BJ (cell line): ENCODE measurements at regions not wholly inside any gene's neighbourhood (a gene's known extent, or its start where the extent isn't known, plus 50 kb on each side); places are given as distances from the start of the nearest gene placed in this dataset.

Experiments
- CTCF ChIA-PET: fragments of 350-600 bp; formaldehyde crosslinking; extraction: SDS; loops from one replicate; lab custom pipeline; 2021; ENCODE audit warnings: antibody characterized with exemption, inconsistent platforms; lab: Yijun Ruan, JAX
- POLR2A ChIA-PET: fragments of 300-600 bp; sonication (Branson Sonifier 250); formaldehyde crosslinking; extraction: SDS; loops from one replicate; lab custom pipeline; 2021; ENCODE audit warnings: antibody characterized with exemption; lab: Charles Lee
- DNase-seq: peaks from one replicate; pipeline ENCODE4 v3.0.0-alpha.2; 2011; ENCODE audit warnings: low read depth
- H3K27me3 ChIP-seq: 2 replicates; pipeline ENCODE4 v1.6.0; 2011; ENCODE audit warnings: low read length; ENCODE audit not compliant: control insufficient read depth, insufficient read depth
- H3K36me3 ChIP-seq: 2 replicates; pipeline ENCODE4 v1.5.1; 2011; ENCODE audit warnings: low read length; ENCODE audit not compliant: control insufficient read depth, insufficient read depth
- H3K4me3 ChIP-seq: 2 replicates; pipeline ENCODE4 v1.5.1; 2011; ENCODE audit warnings: low read depth, mild to moderate bottlenecking, control low read depth, low read length
- TF ChIP-seq, protein P1 (sequence below): IDR thresholded peaks from 2 replicates; pipeline ENCODE4 v1.5.1; 2011; ENCODE audit warnings: low read depth, mild to moderate bottlenecking, control low read depth, inconsistent platforms, low read length, moderate library complexity; ENCODE audit not compliant: insufficient read depth

DNA sequence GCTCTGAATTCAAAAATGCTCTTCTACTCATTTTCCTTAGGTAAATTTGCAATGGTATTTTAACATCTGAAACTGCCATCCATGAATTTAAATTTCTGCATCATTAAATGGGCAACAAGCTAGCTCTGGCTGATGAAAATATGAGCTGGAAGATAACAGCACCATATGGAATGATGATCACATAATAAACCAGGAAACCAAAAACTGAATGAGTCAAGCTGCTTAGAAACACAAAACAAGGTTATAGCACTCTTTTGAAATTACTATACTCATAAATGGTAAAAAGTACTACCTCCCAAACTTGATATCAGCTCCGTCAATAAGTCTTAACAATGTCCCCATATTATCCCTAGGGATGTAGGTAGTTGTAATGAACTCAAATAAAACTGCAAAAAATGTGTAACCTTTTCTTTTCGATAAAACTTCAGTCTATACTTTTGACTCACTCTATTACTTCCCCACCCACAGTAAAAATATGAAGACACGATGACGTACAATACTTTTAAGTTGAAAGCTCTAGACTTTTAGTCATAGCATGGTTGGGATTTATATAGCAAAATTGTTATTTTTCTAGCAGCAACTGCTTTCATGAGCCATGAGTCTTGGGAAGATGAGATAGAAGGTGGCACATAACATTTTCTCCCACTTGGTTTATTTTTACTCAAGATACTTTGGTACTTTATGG, 396.7 kb downstream of the CDH2 start:
- no peak for DNase-seq
- TF ChIP-seq, protein P1, sequence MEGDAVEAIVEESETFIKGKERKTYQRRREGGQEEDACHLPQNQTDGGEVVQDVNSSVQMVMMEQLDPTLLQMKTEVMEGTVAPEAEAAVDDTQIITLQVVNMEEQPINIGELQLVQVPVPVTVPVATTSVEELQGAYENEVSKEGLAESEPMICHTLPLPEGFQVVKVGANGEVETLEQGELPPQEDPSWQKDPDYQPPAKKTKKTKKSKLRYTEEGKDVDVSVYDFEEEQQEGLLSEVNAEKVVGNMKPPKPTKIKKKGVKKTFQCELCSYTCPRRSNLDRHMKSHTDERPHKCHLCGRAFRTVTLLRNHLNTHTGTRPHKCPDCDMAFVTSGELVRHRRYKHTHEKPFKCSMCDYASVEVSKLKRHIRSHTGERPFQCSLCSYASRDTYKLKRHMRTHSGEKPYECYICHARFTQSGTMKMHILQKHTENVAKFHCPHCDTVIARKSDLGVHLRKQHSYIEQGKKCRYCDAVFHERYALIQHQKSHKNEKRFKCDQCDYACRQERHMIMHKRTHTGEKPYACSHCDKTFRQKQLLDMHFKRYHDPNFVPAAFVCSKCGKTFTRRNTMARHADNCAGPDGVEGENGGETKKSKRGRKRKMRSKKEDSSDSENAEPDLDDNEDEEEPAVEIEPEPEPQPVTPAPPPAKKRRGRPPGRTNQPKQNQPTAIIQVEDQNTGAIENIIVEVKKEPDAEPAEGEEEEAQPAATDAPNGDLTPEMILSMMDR = no peak
- Histone ChIP-seq H3K4me3 (no peak overlapping the region), H3K36me3 (no peaks in the 10 kb centered on the region), H3K27me3 (peaks cover 2% of the 10 kb centered on the region; the same call in 1 of the 2 replicates)
- ChIA-PET POLR2A (no interaction called here), CTCF (interaction anchor here (0.6 to 1.9 kb wide), 3 partner anchors 8 to 519 kb away, joined by 3 to 6 read pairs (median 5); no protein-coding TSS in a partner anchor)

DNA sequence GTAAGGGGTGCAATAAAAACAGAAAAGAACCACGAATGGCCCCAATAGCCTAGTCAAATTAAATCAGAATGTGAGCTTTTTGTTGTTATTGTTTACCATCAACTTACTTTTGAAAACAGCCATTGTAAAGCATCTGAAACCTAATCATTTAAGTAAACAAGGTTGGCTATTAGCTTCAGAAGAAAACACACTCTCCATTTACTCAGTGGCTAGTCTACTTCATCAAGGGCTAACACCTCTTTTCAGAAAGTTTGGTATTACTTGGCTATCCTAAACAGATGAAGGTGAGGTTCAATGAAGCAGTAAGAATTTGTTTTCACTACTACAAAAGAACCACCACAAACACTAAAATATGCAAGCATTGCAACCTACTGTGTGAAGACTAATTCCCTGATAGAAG, 398.0 kb downstream of the CDH2 start:
- Histone ChIP-seq H3K36me3 (no peaks in the 10 kb centered on the region), H3K27me3 (peaks cover 4% of the 10 kb centered on the region), H3K4me3 (no peak overlapping the region)
- TF ChIP-seq, protein P1 = no peak
- POLR2A ChIA-PET = no interaction called here
- CTCF ChIA-PET = interaction anchor here (1.4 to 1.9 kb wide), 2 partner anchors 10 to 11 kb away, joined by 3 to 5 read pairs; no protein-coding TSS in a partner anchor
- DNase-seq = no peak

DNA sequence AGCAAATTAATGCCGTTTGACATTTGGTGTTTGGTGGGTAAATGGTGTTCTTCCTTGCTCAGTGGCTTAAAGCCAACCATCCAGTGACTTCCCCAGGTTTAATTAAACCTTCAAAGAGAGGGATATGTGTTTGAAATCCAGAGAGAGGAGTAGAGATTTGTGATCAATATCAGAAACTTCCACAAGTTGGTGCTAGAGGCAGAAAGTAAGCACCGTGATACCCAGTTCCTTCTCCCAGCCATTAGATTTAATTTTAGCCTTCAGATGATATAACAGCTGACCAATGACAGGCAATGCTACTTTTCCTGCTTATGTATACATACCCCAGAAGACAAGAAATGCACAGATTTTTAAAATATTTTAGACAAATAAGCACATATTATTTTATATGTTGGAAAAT, 398.5 kb downstream of the CDH2 start:
- POLR2A ChIA-PET = no interaction called here
- TF ChIP-seq, protein P1 = peak; percentile 64
- CTCF ChIA-PET = interaction anchor here (0.8 to 1.9 kb wide), 3 partner anchors 10 to 21 kb away, joined by 3 to 5 read pairs (median 4); no protein-coding TSS in a partner anchor
- no peaks in the 10 kb centered on the region for H3K36me3 ChIP-seq
- DNase-seq = no peak
- H3K27me3 ChIP-seq = peaks cover 4% of the 10 kb centered on the region
- no peak overlapping the region for H3K4me3 ChIP-seq

DNA sequence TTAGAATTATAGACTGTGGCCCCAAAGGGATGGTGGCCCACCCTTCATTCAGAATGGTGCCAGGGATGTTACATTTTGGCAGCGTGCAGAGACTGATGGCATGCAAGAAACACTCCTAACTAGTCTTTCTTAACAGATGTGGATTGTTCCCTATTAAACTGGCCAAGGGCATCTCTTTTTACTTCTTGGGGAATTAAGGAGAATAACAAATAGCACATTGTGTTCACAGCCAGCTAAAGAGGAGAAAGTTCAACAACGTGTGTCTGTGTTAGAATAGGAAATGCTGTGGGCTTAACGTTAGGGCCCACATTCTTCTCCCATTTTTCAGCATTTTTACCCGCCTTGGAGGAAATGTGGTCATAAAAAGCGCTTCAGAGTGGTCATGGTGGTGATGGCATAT, 404.8 kb downstream of the CDH2 start:
- TF ChIP-seq, protein P1 = no peak
- POLR2A ChIA-PET = no interaction called here
- H3K27me3 ChIP-seq = peaks cover 2% of the 10 kb centered on the region; the same call in 1 of the 2 replicates
- DNase-seq = no peak
- H3K36me3 ChIP-seq = no peaks in the 10 kb centered on the region
- no peak overlapping the region for H3K4me3 ChIP-seq
- CTCF ChIA-PET = no interaction called here

DNA sequence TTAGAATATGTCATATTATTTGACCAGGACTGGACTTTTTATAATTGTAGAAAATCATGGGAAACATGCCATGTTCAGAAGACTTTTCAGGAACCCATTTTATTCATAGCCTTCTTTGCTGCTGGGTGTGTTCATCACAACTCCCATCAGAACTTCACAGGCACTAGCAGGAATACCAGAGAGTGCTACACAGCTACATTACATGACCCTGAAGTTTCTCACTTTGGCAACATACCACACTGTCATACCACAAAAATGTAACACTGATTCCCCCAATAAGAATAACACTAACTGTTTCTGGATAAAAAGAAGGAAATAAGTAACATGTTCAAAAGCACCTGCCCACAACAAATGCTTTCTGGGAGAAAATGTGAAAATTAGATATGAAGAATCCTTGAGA, 405.4 kb downstream of the CDH2 start:
- Histone ChIP-seq H3K36me3 (no peaks in the 10 kb centered on the region), H3K4me3 (no peak overlapping the region), H3K27me3 (peaks cover 2% of the 10 kb centered on the region; the same call in 1 of the 2 replicates)
- TF ChIP-seq, protein P1 = no peak
- CTCF ChIA-PET = interaction anchor here (0.8 kb wide), 1 partner anchor 10 kb away, joined by 3 read pairs; no protein-coding TSS in a partner anchor
- POLR2A ChIA-PET = no interaction called here
- DNase-seq = no peak
